Keratinocyte (primary cell): ENCODE measurements at regions not wholly inside any gene's neighbourhood (a gene's known extent, or its start where the extent isn't known, plus 50 kb on each side); places are given as distances from the start of the nearest gene placed in this dataset.

Experiments
- DNase-seq: peaks from one replicate; pipeline ENCODE4 v3.0.0-alpha.2; 2011; ENCODE audit warnings: low read depth, missing footprints, low spot score
- FAIRE-seq: peaks from 2 replicates; lab custom pipeline; 2011; peaks lifted over from hg19 to GRCh38; lab: Jason Lieb, UNC
- H2AFZ ChIP-seq: 2 replicates; pipeline ENCODE4 v1.6.0; 2012; ENCODE audit warnings: low read length, control low read depth, inconsistent platforms; ENCODE audit not compliant: control insufficient read depth
- H3K27ac ChIP-seq: 2 replicates; pipeline ENCODE4 v1.5.1; 2011; ENCODE audit warnings: low read length; ENCODE audit not compliant: control insufficient read depth, insufficient read depth
- H3K27me3 ChIP-seq: 3 replicates; pipeline ENCODE4 v1.6.0; 2011; ENCODE audit warnings: low read length; ENCODE audit not compliant: control insufficient read depth, insufficient read depth; ENCODE audit errors: extremely low read depth
- H3K36me3 ChIP-seq, 2 experiments: 2 replicates in 1 of 2; 3 replicates in 1 of 2; pipeline ENCODE4 v1.5.1; 2011; ENCODE audit warnings: low read length in 2 of 2, mild to moderate bottlenecking in 1 of 2; ENCODE audit not compliant: control insufficient read depth in 2 of 2, insufficient read depth in 2 of 2; ENCODE audit errors: extremely low read depth in 1 of 2
- H3K4me1 ChIP-seq: 3 replicates; pipeline ENCODE4 v1.5.1; 2011; ENCODE audit warnings: low read length; ENCODE audit not compliant: control insufficient read depth, insufficient read depth; ENCODE audit errors: extremely low read depth
- H3K4me2 ChIP-seq: 3 replicates; pipeline ENCODE4 v1.6.0; 2011; ENCODE audit warnings: low read depth, low read length; ENCODE audit not compliant: control insufficient read depth, insufficient read depth; ENCODE audit errors: extremely low read depth
- H3K4me3 ChIP-seq, 3 experiments: fragments of 200-600 bp in 1 of 3; sonication (generic) in 1 of 3; 2 replicates in 2 of 3; 3 replicates in 1 of 3; pipeline ENCODE4 v1.5.1; 2011 to 2016; ENCODE audit warnings: low read length in 3 of 3, mild to moderate bottlenecking in 3 of 3, control low read depth in 2 of 3, inconsistent platforms in 1 of 3, low read depth in 1 of 3, mixed read lengths in 1 of 3, mixed run types in 1 of 3, moderate library complexity in 1 of 3; ENCODE audit not compliant: control insufficient read depth in 2 of 3, insufficient read depth in 2 of 3; ENCODE audit errors: extremely low read depth in 1 of 3
- H3K79me2 ChIP-seq: 2 replicates; pipeline ENCODE4 v1.6.0; 2012; ENCODE audit warnings: low read length; ENCODE audit not compliant: control insufficient read depth, insufficient read depth
- H3K9ac ChIP-seq: 3 replicates; pipeline ENCODE4 v1.6.0; 2011; ENCODE audit warnings: low read length; ENCODE audit not compliant: control insufficient read depth, insufficient read depth; ENCODE audit errors: extremely low read depth
- H3K9me1 ChIP-seq: 3 replicates; pipeline ENCODE4 v1.6.0; 2011; ENCODE audit warnings: low read length; ENCODE audit not compliant: control insufficient read depth, insufficient read depth; ENCODE audit errors: extremely low read depth
- H3K9me3 ChIP-seq: 2 replicates; pipeline ENCODE4 v1.5.1; 2012; ENCODE audit warnings: low read depth, low read length; ENCODE audit not compliant: control insufficient read depth
- H4K20me1 ChIP-seq: 3 replicates; pipeline ENCODE4 v1.6.0; 2011; ENCODE audit warnings: low read length; ENCODE audit not compliant: control insufficient read depth, insufficient read depth; ENCODE audit errors: extremely low read depth
- EZH2 ChIP-seq: IDR thresholded peaks from one replicate; pipeline ENCODE4 v1.6.1; 2012; ENCODE audit warnings: inconsistent platforms, mild to moderate bottlenecking, low read length, moderate library complexity
- dilution Hi-C: fragments of 300-500 bp; cut with MboI; formaldehyde crosslinking; loops from one replicate; pipeline ENCODE4 v1.7.0; 2020; ENCODE audit warnings: low sequenced_read_pairs; ENCODE audit not compliant: extremely low pct_ligation_motif_present
- TF ChIP-seq, protein P1 (sequence below), 3 experiments: IDR thresholded peaks in 1 of 3; conservative IDR thresholded peaks in 1 of 3; optimal IDR thresholded peaks in 1 of 3; 2 replicates in 2 of 3; 3 replicates in 1 of 3; pipeline versions ENCODE3 to v1.5.1; 2011; ENCODE audit warnings: low read length in 3 of 3, mild to moderate bottlenecking in 3 of 3, moderate library complexity in 2 of 3, control low read depth in 1 of 3, inconsistent platforms in 1 of 3; ENCODE audit not compliant: insufficient read depth in 2 of 3; ENCODE audit errors: extremely low read depth in 1 of 3

GRCh38 chr3:124553178-124553577, 177.1 kb upstream of the UMPS start:
- H3K4me2 ChIP-seq: no peak overlapping the region
- dilution Hi-C loops: no loop called here

DNA sequence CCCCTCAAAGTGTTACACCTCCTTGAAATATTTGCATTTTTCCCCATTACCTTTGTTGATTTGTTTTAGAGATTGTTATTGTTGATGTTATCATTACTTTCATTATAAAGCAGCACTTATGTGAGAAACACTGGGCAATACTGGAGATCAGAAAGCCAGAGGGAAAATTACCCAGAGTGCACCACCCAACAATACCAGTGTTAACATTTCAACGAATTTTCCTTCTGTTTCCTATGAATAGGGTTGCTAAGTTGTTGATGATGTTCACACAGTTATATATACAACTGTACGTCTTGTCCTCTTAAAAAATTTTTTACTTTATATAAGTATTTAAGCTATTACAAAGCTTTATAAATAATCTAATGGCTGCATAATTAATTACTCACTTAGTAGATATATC, 173.6 kb upstream of the UMPS start:
- FAIRE-seq: no peak
- H3K4me1 ChIP-seq: peaks cover 27% of the 10 kb centered on the region
- H3K36me3 ChIP-seq: no peaks in the 10 kb centered on the region
- TF ChIP-seq, protein P1, sequence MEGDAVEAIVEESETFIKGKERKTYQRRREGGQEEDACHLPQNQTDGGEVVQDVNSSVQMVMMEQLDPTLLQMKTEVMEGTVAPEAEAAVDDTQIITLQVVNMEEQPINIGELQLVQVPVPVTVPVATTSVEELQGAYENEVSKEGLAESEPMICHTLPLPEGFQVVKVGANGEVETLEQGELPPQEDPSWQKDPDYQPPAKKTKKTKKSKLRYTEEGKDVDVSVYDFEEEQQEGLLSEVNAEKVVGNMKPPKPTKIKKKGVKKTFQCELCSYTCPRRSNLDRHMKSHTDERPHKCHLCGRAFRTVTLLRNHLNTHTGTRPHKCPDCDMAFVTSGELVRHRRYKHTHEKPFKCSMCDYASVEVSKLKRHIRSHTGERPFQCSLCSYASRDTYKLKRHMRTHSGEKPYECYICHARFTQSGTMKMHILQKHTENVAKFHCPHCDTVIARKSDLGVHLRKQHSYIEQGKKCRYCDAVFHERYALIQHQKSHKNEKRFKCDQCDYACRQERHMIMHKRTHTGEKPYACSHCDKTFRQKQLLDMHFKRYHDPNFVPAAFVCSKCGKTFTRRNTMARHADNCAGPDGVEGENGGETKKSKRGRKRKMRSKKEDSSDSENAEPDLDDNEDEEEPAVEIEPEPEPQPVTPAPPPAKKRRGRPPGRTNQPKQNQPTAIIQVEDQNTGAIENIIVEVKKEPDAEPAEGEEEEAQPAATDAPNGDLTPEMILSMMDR (optimal IDR thresholded peaks at IDR 0.05 in 1 of 3, IDR thresholded peaks at IDR 0.05 in 1 of 3, conservative IDR thresholded peaks at IDR 0.05 in 1 of 3; ENCODE audit: extremely low read depth in 1 of 3, insufficient read depth in 2 of 3, low read length in 3 of 3): no peak
- no peak for TF ChIP-seq EZH2
- DNase-seq: no peak
- no peaks in the 10 kb centered on the region for H3K9me3 ChIP-seq
- no peaks in the 10 kb centered on the region for H3K9me1 ChIP-seq
- H3K4me3 ChIP-seq: no peak overlapping the region
- dilution Hi-C loops: no loop called here
- peaks cover 3% of the 10 kb centered on the region for H3K27me3 ChIP-seq
- no peaks in the 10 kb centered on the region for H4K20me1 ChIP-seq
- no peak overlapping the region for H2AFZ ChIP-seq
- H3K79me2 ChIP-seq: no peaks in the 10 kb centered on the region
- no peak overlapping the region for H3K9ac ChIP-seq
- H3K27ac ChIP-seq: no peak overlapping the region
- no peak overlapping the region for H3K4me2 ChIP-seq

More at GRCh38 chr3:124553178-124553577, 177.1 kb upstream of the UMPS start:
- Histone ChIP-seq H3K27ac (no peak overlapping the region), H3K9ac (no peak overlapping the region), H3K27me3 (peaks cover 3% of the 10 kb centered on the region), H3K9me3 (no peaks in the 10 kb centered on the region), H3K79me2 (no peaks in the 10 kb centered on the region), H4K20me1 (no peaks in the 10 kb centered on the region), H2AFZ (no peak overlapping the region), H3K4me1 (peaks cover 11% of the 10 kb centered on the region), H3K4me3 (no peak overlapping the region), H3K9me1 (no peaks in the 10 kb centered on the region), H3K36me3 (no peaks in the 10 kb centered on the region)
- no peak for DNase-seq
- FAIRE-seq: no peak
- TF ChIP-seq, protein P1 (optimal IDR thresholded peaks at IDR 0.05 in 1 of 3, IDR thresholded peaks at IDR 0.05 in 1 of 3, conservative IDR thresholded peaks at IDR 0.05 in 1 of 3; ENCODE audit: extremely low read depth in 1 of 3, insufficient read depth in 2 of 3, low read length in 3 of 3): no peak
- peak; percentile 29 for TF ChIP-seq EZH2
